Spleen (tissue), 7 donors: ENCODE measurements at regions not wholly inside any gene's neighbourhood (a gene's known extent, or its start where the extent isn't known, plus 50 kb on each side); places are given as distances from the start of the nearest gene placed in this dataset.

ENCODE experiments used
- POLR2A ChIP-seq, 3 donors: fragments of 450-650 bp; IDR thresholded peaks; one replicate each; pipeline ENCODE4 v1.5.1; 2017; ENCODE audit warnings: antibody characterized with exemption in 3 of 3, mild to moderate bottlenecking in 1 of 3
- TF ChIP-seq, protein P1 (sequence below), 11 experiments: fragments of 200-600 bp in 7 of 11; fragments of 450-650 bp in 4 of 11; sonication (generic) in 4 of 11; IDR thresholded peaks in 8 of 11; conservative IDR thresholded peaks in 3 of 11; 1 replicate in 7 of 11; 2 replicates in 4 of 11; pipeline versions ENCODE4 v1.4.0 to v1.8.0; 2016 to 2021; ENCODE audit warnings: antibody characterized with exemption in 11 of 11, inconsistent platforms in 4 of 11, mild to moderate bottlenecking in 1 of 11
- donor health status: DM: no; HTN: no; CAD: no; lungs with moderate emphysema.
- donor health status: DM: no; HTN: no; CAD: no.
- donor health status: DM: no; HTN: no; CAD: no.

DNA sequence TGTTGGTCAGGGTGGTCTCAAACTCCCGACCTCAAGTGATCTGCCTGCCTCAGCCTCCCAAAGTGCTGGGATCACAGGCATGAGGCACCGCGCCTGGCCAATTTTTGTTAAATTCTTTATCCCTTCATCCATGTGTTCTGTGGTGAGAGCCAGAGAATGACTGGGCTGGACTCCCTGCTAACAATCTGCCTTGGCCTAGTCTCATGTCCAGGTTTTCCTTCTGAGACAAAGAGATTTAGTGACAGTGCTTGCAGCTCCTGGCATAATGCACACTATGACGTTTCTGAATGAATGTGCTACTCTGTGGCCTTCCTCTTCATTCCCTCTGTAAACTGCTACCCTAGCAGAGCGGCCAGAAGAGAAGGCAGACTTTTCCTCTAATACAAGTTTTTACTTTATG is 79.3 kb downstream of the FOXD1 start:
- TF ChIP-seq, protein P1, sequence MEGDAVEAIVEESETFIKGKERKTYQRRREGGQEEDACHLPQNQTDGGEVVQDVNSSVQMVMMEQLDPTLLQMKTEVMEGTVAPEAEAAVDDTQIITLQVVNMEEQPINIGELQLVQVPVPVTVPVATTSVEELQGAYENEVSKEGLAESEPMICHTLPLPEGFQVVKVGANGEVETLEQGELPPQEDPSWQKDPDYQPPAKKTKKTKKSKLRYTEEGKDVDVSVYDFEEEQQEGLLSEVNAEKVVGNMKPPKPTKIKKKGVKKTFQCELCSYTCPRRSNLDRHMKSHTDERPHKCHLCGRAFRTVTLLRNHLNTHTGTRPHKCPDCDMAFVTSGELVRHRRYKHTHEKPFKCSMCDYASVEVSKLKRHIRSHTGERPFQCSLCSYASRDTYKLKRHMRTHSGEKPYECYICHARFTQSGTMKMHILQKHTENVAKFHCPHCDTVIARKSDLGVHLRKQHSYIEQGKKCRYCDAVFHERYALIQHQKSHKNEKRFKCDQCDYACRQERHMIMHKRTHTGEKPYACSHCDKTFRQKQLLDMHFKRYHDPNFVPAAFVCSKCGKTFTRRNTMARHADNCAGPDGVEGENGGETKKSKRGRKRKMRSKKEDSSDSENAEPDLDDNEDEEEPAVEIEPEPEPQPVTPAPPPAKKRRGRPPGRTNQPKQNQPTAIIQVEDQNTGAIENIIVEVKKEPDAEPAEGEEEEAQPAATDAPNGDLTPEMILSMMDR (IDR thresholded peaks at IDR 0.05 in 8 of 11, conservative IDR thresholded peaks at IDR 0.05 in 3 of 11): no peak
- TF ChIP-seq POLR2A (IDR thresholded peaks at IDR 0.05): no peak
